HCT116 (cell line): ENCODE measurements at regions not wholly inside any gene's neighbourhood (a gene's known extent, or its start where the extent isn't known, plus 50 kb on each side); places are given as distances from the start of the nearest gene placed in this dataset.

Source experiments
- ATAC-seq: fragments of 200-7000 bp; cut with Tn5 transposase; 2 replicates; pipeline ENCODE4 v1.9.1; 2020; ENCODE audit warnings: mild to moderate bottlenecking, moderate library complexity
- BruUV-seq: library from RNA; stranded (reverse); fragments of 400-500 nt; replicated peaks from 2 replicates; lab custom pipeline; 2021; lab: Mats Ljungman, UMichigan
- CTCF ChIA-PET: fragments of 300-600 bp; sonication (Branson Sonifier 250); formaldehyde crosslinking; loops from one replicate; lab custom pipeline; 2021; ENCODE audit warnings: antibody characterized with exemption; lab: Charles Lee
- POLR2A ChIA-PET: fragments of 300-600, 350-600 bp; sonication (Branson Sonifier 250); formaldehyde crosslinking; loops from one replicate; lab custom pipeline; 2021; ENCODE audit warnings: antibody characterized with exemption; lab: Charles Lee
- RAD21 ChIA-PET, 2 experiments: fragments of 300-600 bp; sonication (Branson Sonifier 250); formaldehyde crosslinking; loops; one replicate each; lab custom pipeline; 2023; ENCODE audit warnings: low total read pairs in 2 of 2; ENCODE audit not compliant: uncharacterized antibody in 2 of 2, unreplicated experiment in 2 of 2, low non-redundant PET in 1 of 2; lab: Charles Lee
- DNase-seq: peaks from one replicate; pipeline ENCODE4 v3.0.0-alpha.2; 2010; ENCODE audit warnings: low read depth, low spot score
- H2AFZ ChIP-seq: fragments of 200-600 bp; shearing (Covaris generic), sonication (generic); 2 replicates; pipeline ENCODE4 v1.6.1; 2017; ENCODE audit warnings: low read depth, mixed run types, mixed read lengths, antibody characterized with exemption, low read length; ENCODE audit not compliant: poor library complexity, severe bottlenecking
- H3K27ac ChIP-seq: 2 replicates; pipeline ENCODE4 v1.5.1; 2012; ENCODE audit warnings: low read depth, low read length
- H3K27me3 ChIP-seq: fragments of 200-600 bp; sonication (generic); 2 replicates; pipeline ENCODE4 v1.6.1; 2016; ENCODE audit warnings: mixed run types, low read length, mixed read lengths; ENCODE audit not compliant: insufficient read depth
- H3K36me3 ChIP-seq, 2 experiments: fragments of 200-500 bp in 1 of 2; fragments of 200-600 bp in 1 of 2; sonication (Bioruptor generic) in 1 of 2; sonication (generic) in 1 of 2; 2 replicates each; pipeline versions ENCODE4 v1.5.1 to v1.6.1; 2014 to 2016; ENCODE audit warnings: low read length in 2 of 2, inconsistent platforms in 1 of 2, mixed read lengths in 1 of 2, mixed run types in 1 of 2; ENCODE audit not compliant: insufficient read depth in 2 of 2, control insufficient read depth in 1 of 2
- H3K4me1 ChIP-seq, 2 experiments: fragments of 200-600 bp in 1 of 2; sonication (generic) in 1 of 2; 2 replicates each; pipeline versions ENCODE4 v1.5.1 to v1.6.1; 2012 to 2017; ENCODE audit warnings: low read length in 2 of 2, inconsistent platforms in 1 of 2, mild to moderate bottlenecking in 1 of 2, mixed read lengths in 1 of 2, mixed run types in 1 of 2, moderate library complexity in 1 of 2; ENCODE audit not compliant: insufficient read depth in 2 of 2, control insufficient read depth in 1 of 2
- H3K4me2 ChIP-seq: fragments of 200-600 bp; sonication (generic); 2 replicates; pipeline ENCODE4 v1.6.1; 2017; ENCODE audit warnings: mixed run types, low read length, mixed read lengths
- H3K4me3 ChIP-seq, 2 experiments: fragments of 200-600 bp in 1 of 2; sonication (generic) in 1 of 2; replicated peaks in 1 of 2; 2 replicates each; pipeline ENCODE4 v1.5.1; 2011 to 2016; ENCODE audit warnings: low read length in 2 of 2, control low read depth in 1 of 2, low read depth in 1 of 2, mild to moderate bottlenecking in 1 of 2, mixed read lengths in 1 of 2, mixed run types in 1 of 2
- H3K79me2 ChIP-seq: fragments of 200-600 bp; sonication (generic); 2 replicates; pipeline ENCODE4 v1.6.1; 2017; ENCODE audit warnings: mild to moderate bottlenecking, mixed run types, low read length, moderate library complexity, mixed read lengths; ENCODE audit not compliant: insufficient read depth
- H3K9ac ChIP-seq: fragments of 200-600 bp; sonication (generic); 2 replicates; pipeline ENCODE4 v1.6.1; 2016; ENCODE audit warnings: low read length, mixed read lengths
- H3K9me2 ChIP-seq: fragments of 200-600 bp; sonication (generic), shearing (Covaris generic); 2 replicates; pipeline ENCODE4 v1.6.1; 2017; ENCODE audit warnings: mixed run types, mild to moderate bottlenecking, moderate library complexity; ENCODE audit not compliant: insufficient read depth
- H3K9me3 ChIP-seq, 2 experiments: fragments of 200-500 bp in 1 of 2; fragments of 200-600 bp in 1 of 2; sonication (Bioruptor generic) in 1 of 2; sonication (generic) in 1 of 2; 2 replicates each; pipeline ENCODE4 v1.6.1; 2014 to 2017; ENCODE audit warnings: low read length in 2 of 2, mixed read lengths in 2 of 2, inconsistent platforms in 1 of 2, low read depth in 1 of 2, mild to moderate bottlenecking in 1 of 2, mixed run types in 1 of 2, moderate library complexity in 1 of 2; ENCODE audit not compliant: control insufficient read depth in 1 of 2, insufficient read depth in 1 of 2
- H4K20me1 ChIP-seq: fragments of 200-600 bp; sonication (generic), shearing (Covaris generic); 2 replicates; pipeline ENCODE4 v1.6.1; 2017; ENCODE audit warnings: mixed run types, mild to moderate bottlenecking, moderate library complexity; ENCODE audit not compliant: insufficient read depth
- CEBPB ChIP-seq: IDR thresholded peaks from 2 replicates; pipeline ENCODE4 v1.6.1; 2012; ENCODE audit warnings: low read depth
- EZH2phosphoT487 ChIP-seq: fragments of 200-600 bp; IDR thresholded peaks from 2 replicates; pipeline ENCODE4 v1.6.1; 2018; ENCODE audit warnings: antibody characterized with exemption, borderline replicate concordance
- FOSL1 ChIP-seq: IDR thresholded peaks from 2 replicates; pipeline ENCODE4 v1.6.1; 2012; ENCODE audit warnings: low read depth
- JUND ChIP-seq: IDR thresholded peaks from 2 replicates; pipeline ENCODE4 v1.6.1; 2012
- POLR2A ChIP-seq: IDR thresholded peaks from 2 replicates; pipeline ENCODE4 v1.7.0; 2011; ENCODE audit warnings: borderline replicate concordance; ENCODE audit not compliant: insufficient read depth, insufficient read length; ENCODE audit errors: extremely low read depth
- REST ChIP-seq: IDR thresholded peaks from 2 replicates; pipeline ENCODE4 v1.6.1; 2012; ENCODE audit warnings: low read depth
- SIN3A ChIP-seq: IDR thresholded peaks from 2 replicates; pipeline ENCODE4 v1.6.1; 2012; ENCODE audit warnings: low read depth
- SP1 ChIP-seq: IDR thresholded peaks from 2 replicates; pipeline ENCODE4 v1.6.1; 2012; ENCODE audit warnings: low read depth
- SRF ChIP-seq: IDR thresholded peaks from 2 replicates; pipeline ENCODE4 v1.6.1; 2012; ENCODE audit warnings: low read depth
- YY1 ChIP-seq: IDR thresholded peaks from 2 replicates; pipeline ENCODE4 v1.6.1; 2011; ENCODE audit warnings: low read length, low read depth, moderate library complexity, mild to moderate bottlenecking; ENCODE audit not compliant: insufficient replicate concordance; ENCODE audit errors: extremely low read depth
- ZBTB33 ChIP-seq: IDR thresholded peaks from 2 replicates; pipeline ENCODE4 v1.6.1; 2011; ENCODE audit warnings: mild to moderate bottlenecking, low read length, moderate library complexity; ENCODE audit not compliant: insufficient replicate concordance; ENCODE audit errors: extremely low read depth
- ZNF274 ChIP-seq: fragments of 200-500 bp; sonication (Bioruptor generic); IDR thresholded peaks from 2 replicates; pipeline ENCODE4 v1.6.1; 2014; ENCODE audit warnings: mild to moderate bottlenecking, low read depth, low read length, inconsistent platforms
- intact Hi-C: fragments of 100-400 bp; cut with micrococcal nuclease; formaldehyde crosslinking; loops from 2 replicates; pipeline ENCODE4 v1.10.0; 2022

GRCh38 chr20:23278172-23278571 is 72.4 kb upstream of the NXT1 start:
- Histone ChIP-seq H3K27me3 (peaks cover 28% of the 10 kb centered on the region), H3K27ac (no peak overlapping the region), H3K4me3 (no peak overlapping the region), H3K36me3 (no peaks in the 10 kb centered on the region), H2AFZ (no peak overlapping the region)
- CTCF ChIA-PET, result no interaction called here
- TF ChIP-seq CEBPB (no peak), FOSL1 (no peak), ZBTB33 (no peak), EZH2phosphoT487 (no peak), JUND (no peak), REST (no peak), ZNF274 (no peak), SIN3A (no peak), SRF (no peak), YY1 (no peak), SP1 (no peak), POLR2A (no peak)
- TF ChIP-seq, all 23 proteins: peak for 0
- no peak for ATAC-seq
- no peak overlapping the region for H3K4me2 ChIP-seq
- DNase-seq, result no peak
- intact Hi-C loops, result no loop called here
- H3K9ac ChIP-seq, result no peak overlapping the region
- H3K9me2 ChIP-seq, result no peaks in the 10 kb centered on the region
- POLR2A ChIA-PET, result no interaction called here
- no peaks in the 10 kb centered on the region for H3K9me3 ChIP-seq
- H3K79me2 ChIP-seq, result no peaks in the 10 kb centered on the region
- RAD21 ChIA-PET, result no interaction called here
- BruUV-seq, result no TSS peak
- H4K20me1 ChIP-seq, result no peaks in the 10 kb centered on the region
- no peaks in the 10 kb centered on the region for H3K4me1 ChIP-seq
